Prostate gland (tissue), 2 donors: ENCODE measurements at regions not wholly inside any gene's neighbourhood (a gene's known extent, or its start where the extent isn't known, plus 50 kb on each side); places are given as distances from the start of the nearest gene placed in this dataset.

ENCODE experiments used
- DNase-seq: peaks from one replicate; pipeline ENCODE4 v3.0.0-alpha.2; 2019; ENCODE audit warnings: low spot score
- H3K27ac ChIP-seq, 2 donors: fragments of 200-600 bp; sonication (generic); 2 replicates each; pipeline ENCODE4 v1.5.1; 2017 to 2019
- H3K27me3 ChIP-seq: fragments of 200-600 bp; sonication (generic); replicated peaks from 2 replicates; pipeline ENCODE4 v1.5.1; 2019; ENCODE audit not compliant: insufficient read depth
- H3K36me3 ChIP-seq, 2 donors: fragments of 200-600 bp; sonication (generic); 1 replicate in 1 of 2; 2 replicates in 1 of 2; pipeline versions ENCODE4 v1.5.1 to v1.8.1; 2017 to 2019
- H3K4me1 ChIP-seq: fragments of 200-600 bp; sonication (generic); replicated peaks from 2 replicates; pipeline ENCODE4 v1.5.1; 2019
- H3K4me3 ChIP-seq, 2 donors: fragments of 200-600 bp; sonication (generic); 2 replicates each; pipeline ENCODE4 v1.5.1; 2017 to 2019
- H3K9me3 ChIP-seq: fragments of 200-600 bp; sonication (generic); 2 replicates; pipeline ENCODE4 v1.5.1; 2017
- CTCF ChIP-seq, 4 experiments: fragments of 200-600 bp in 2 of 4; fragments of 450-650 bp in 2 of 4; sonication (generic) in 2 of 4; IDR thresholded peaks; 1 replicate in 3 of 4; 2 replicates in 1 of 4; pipeline ENCODE4 v1.5.1; 2016 to 2019; ENCODE audit warnings: antibody characterized with exemption in 4 of 4, mild to moderate bottlenecking in 2 of 4, moderate library complexity in 2 of 4
- POLR2A ChIP-seq: fragments of 450-650 bp; IDR thresholded peaks from one replicate; pipeline ENCODE4 v1.6.1; 2016; ENCODE audit warnings: antibody characterized with exemption, mild to moderate bottlenecking
- POLR2AphosphoS5 ChIP-seq: sonication (generic); formaldehyde crosslinking; IDR thresholded peaks from one replicate; pipeline ENCODE4 v1.6.1; 2017; ENCODE audit warnings: antibody characterized with exemption
- WGBS: methylation state at CpG from one replicate; pipeline ENCODE4 v1.1.5; 2018; 5-methylcytosine and 5-hydroxymethylcytosine counted together
- intact Hi-C: fragments of 100-400 bp; cut with DNase I; formaldehyde crosslinking; loops from one replicate; pipeline ENCODE4 v1.14.2; 2022

- TF ChIP-seq POLR2AphosphoS5 = no peak
- TF ChIP-seq POLR2A = no peak
- no peak for DNase-seq
- Histone ChIP-seq H3K9me3 (no peaks in the 10 kb centered on the region), H3K27ac (no peak overlapping the region), H3K27me3 (no peaks in the 10 kb centered on the region), H3K36me3 (no peaks in the 10 kb centered on the region), H3K4me3 (no peak overlapping the region), H3K4me1 (no peaks in the 10 kb centered on the region)
- WGBS = 44% methylated on average over 1 of the region's 1 CpG
- intact Hi-C loops = no loop called here
These were observed 545.0 kb downstream of the OTOL1 start for GRCh38 chr3:162041622-162042021.

GRCh38 chr3:162052636-162053035 lies 556.0 kb downstream of the OTOL1 start:
- Histone ChIP-seq H3K4me3 (no peak overlapping the region), H3K36me3 (no peaks in the 10 kb centered on the region), H3K27ac (no peak overlapping the region), H3K9me3 (no peaks in the 10 kb centered on the region), H3K27me3 (no peaks in the 10 kb centered on the region), H3K4me1 (no peaks in the 10 kb centered on the region)
- TF ChIP-seq POLR2A (no peak), POLR2AphosphoS5 (no peak), CTCF (IDR thresholded peaks at IDR 0.05) (no peak)
- intact Hi-C loops = no loop called here
- DNase-seq = no peak

- Histone ChIP-seq H3K9me3 (no peaks in the 10 kb centered on the region), H3K36me3 (no peaks in the 10 kb centered on the region), H3K4me1 (no peaks in the 10 kb centered on the region), H3K27ac (no peak overlapping the region), H3K27me3 (no peaks in the 10 kb centered on the region), H3K4me3 (no peak overlapping the region)
- intact Hi-C loops = no loop called here
- no peak for TF ChIP-seq POLR2A
- no peak for TF ChIP-seq POLR2AphosphoS5
- TF ChIP-seq CTCF (IDR thresholded peaks at IDR 0.05) = no peak
- no peak for DNase-seq
- WGBS = 45% methylated on average over 2 of the region's 2 CpGs
These were observed 576.1 kb downstream of the OTOL1 start for GRCh38 chr3:162072656-162073164.

- H3K4me1 ChIP-seq = no peaks in the 10 kb centered on the region
- H3K27ac ChIP-seq = no peak overlapping the region
- 64% methylated on average over 4 of the region's 4 CpGs for WGBS
- DNase-seq = no peak
- TF ChIP-seq POLR2AphosphoS5 = no peak
- TF ChIP-seq POLR2A = no peak
- no peak for TF ChIP-seq CTCF (IDR thresholded peaks at IDR 0.05)
- H3K27me3 ChIP-seq = no peaks in the 10 kb centered on the region
- intact Hi-C loops = no loop called here
- H3K4me3 ChIP-seq = no peak overlapping the region
- no peaks in the 10 kb centered on the region for H3K9me3 ChIP-seq
- H3K36me3 ChIP-seq = no peaks in the 10 kb centered on the region
These were observed 576.9 kb downstream of the OTOL1 start for GRCh38 chr3:162073422-162073975.

GRCh38 chr3:162077108-162077507 lies 580.5 kb downstream of the OTOL1 start:
- Histone ChIP-seq H3K4me3 (no peak overlapping the region), H3K9me3 (no peaks in the 10 kb centered on the region), H3K4me1 (no peaks in the 10 kb centered on the region), H3K27me3 (no peaks in the 10 kb centered on the region), H3K27ac (no peak overlapping the region), H3K36me3 (no peaks in the 10 kb centered on the region)
- DNase-seq = no peak
- 85% methylated on average over 3 of the region's 3 CpGs for WGBS
- intact Hi-C loops = no loop called here
- TF ChIP-seq POLR2AphosphoS5 (no peak), POLR2A (no peak), CTCF (IDR thresholded peaks at IDR 0.05) (no peak)
